ENCODE measurements at regions not wholly inside any gene's neighbourhood (a gene's known extent, or its start where the extent isn't known, plus 50 kb on each side); places are given as distances from the start of the nearest gene placed in this dataset.

DNA sequence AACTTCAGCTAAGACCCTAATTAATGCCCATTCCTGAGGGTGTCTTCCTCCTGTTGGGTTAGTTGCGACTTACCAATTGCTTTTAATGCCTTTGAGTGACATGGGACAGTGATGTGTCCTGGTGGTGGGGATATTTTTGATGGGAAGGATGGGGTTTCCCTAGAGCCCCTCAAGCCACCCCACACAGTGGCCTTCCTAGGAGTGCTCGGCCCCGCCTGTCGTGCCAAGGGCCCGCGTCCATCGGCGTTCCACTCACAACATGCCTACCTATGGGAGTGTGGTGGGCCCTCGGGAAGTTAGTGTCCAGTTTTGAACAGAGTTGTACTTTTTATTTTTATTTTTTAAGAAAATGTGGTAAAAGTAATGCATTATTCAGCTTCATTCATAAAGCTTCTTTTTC is 50.1 kb upstream of the TSPAN2 start:
- no peak for DNase-seq
